ENCODE measurements at regions not wholly inside any gene's neighbourhood (a gene's known extent, or its start where the extent isn't known, plus 50 kb on each side); places are given as distances from the start of the nearest gene placed in this dataset. TPM values are rescaled to one million over a fixed set of nuclear protein-coding genes. Genes with fewer than 3 reads are reported as not detected.

GRCh38 chr16:85563034-85563433, 50.1 kb upstream of the GSE1 start:
- Histone ChIP-seq H3K36me3 (ENCODE audit: control insufficient read depth, insufficient read depth, low read length) (no peaks in the 10 kb centered on the region), H3K9me3 (ENCODE audit: control insufficient read depth, insufficient read depth, low read depth, low read length) (no peaks in the 10 kb centered on the region), H3K4me1 (ENCODE audit: control insufficient read depth, insufficient read depth, low read length) (peaks cover 77% of the 10 kb centered on the region), H3K27ac (ENCODE audit: low read length) (peak overlapping the region; percentile 94), H3K4me3 (ENCODE audit: low read depth in 2 of 2, low read length in 2 of 2) (peak overlapping the region in 1 of 2 experiments; percentile 39; a peak in 2 of 4 replicates), H3K27me3 (ENCODE audit: control insufficient read depth, insufficient read depth, low read length) (no peaks in the 10 kb centered on the region)
- no TSS peak for BruUV-seq (replicated peaks)
- ChIA-PET CTCF (interaction anchor here (0.6 to 1.5 kb wide), 5 partner anchors 10 to 92 kb away, joined by 3 to 7 read pairs (median 7); no protein-coding TSS in a partner anchor), POLR2A (interaction anchor here (0.7 to 0.8 kb wide), 2 partner anchors 50 to 53 kb away, joined by 6 to 9 read pairs; partner anchors contain the start of gene GSE1)
- ATAC-seq: no peak
- no peak for DNase-seq (ENCODE audit: low read depth, low spot score)
- TF ChIP-seq TCF7L2 (IDR thresholded peaks at IDR 0.05; ENCODE audit: low read depth, low read length): no peak
- no peak for TF ChIP-seq POLR2AphosphoS5 (IDR thresholded peaks at IDR 0.05; ENCODE audit: low read depth, low read length)
- no peak for TF ChIP-seq SIN3A (IDR thresholded peaks at IDR 0.05; ENCODE audit: borderline replicate concordance, insufficient read depth, low read depth, low read length)
- TF ChIP-seq REST (IDR thresholded peaks at IDR 0.05; ENCODE audit: insufficient read depth in 1 of 2, low read depth in 2 of 2, low read length in 1 of 2): no peak
- intact Hi-C loops (cut with micrococcal nuclease; ENCODE audit: unreplicated experiment) (no loop called here), in situ Hi-C loops (cut with HindIII; ENCODE audit: low pct_unique_long_range_greater_than_20kb, low sequenced_read_pairs) (no loop called here)

Small RNA genes lying in the stretch of these regions (microRNA-seq; reads per million reads assigned to microRNA genes)
- not detected for gene MIR5093 (ENCODE audit: unreplicated experiment)
